ENCODE measurements at regions not wholly inside any gene's neighbourhood (a gene's known extent, or its start where the extent isn't known, plus 50 kb on each side); places are given as distances from the start of the nearest gene placed in this dataset.

DNA sequence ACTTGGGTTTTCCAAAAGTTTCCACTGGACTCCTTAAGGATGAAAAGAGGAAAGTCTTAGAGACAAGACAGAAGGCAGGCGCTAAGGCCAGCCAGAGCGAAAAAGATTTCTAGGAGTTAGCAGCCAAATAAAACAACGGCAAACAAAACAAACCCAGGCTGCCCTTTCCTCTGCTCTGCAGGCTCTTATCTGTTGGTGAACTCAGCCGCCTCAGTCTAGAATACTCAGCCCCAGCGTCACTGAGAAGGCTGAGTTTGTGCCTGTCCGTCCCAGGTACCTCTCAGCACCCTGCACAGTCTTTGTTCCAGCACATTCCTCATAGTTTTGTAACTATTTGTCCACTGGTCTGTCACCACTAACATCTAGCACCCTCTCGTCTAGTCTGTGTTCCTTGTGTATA lies 75.6 kb upstream of the FAM9C start:
- intact Hi-C loops (cut with DNase I), result loop anchor here (5.0 kb wide), 1 partner anchor 42 kb away; no protein-coding TSS in a partner anchor
- DNase-seq (ENCODE audit: low spot score), result no peak

DNA sequence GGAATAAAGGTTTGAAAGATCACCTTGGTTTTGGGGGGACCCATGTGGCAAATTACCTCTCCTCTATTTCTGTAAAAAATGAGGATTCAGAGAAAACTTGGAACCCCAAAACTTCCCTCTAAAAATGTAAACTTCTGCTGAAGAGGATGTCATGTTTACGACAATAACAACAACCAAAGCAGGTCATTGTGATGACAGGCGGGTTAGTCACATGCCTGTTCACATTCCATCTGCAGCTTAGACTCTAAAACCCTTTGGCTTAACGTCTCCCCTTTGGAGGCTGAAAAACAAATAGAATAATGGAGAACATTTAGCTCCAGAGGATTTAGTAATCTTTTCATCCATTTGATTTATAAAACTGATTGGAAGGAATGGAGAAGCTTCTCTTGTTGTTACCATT lies 75.0 kb upstream of the FAM9C start:
- DNase-seq (ENCODE audit: low spot score), result no peak
- intact Hi-C loops (cut with DNase I), result loop anchor here (10.0 kb wide), 1 partner anchor 365 kb away; no protein-coding TSS in a partner anchor

DNA sequence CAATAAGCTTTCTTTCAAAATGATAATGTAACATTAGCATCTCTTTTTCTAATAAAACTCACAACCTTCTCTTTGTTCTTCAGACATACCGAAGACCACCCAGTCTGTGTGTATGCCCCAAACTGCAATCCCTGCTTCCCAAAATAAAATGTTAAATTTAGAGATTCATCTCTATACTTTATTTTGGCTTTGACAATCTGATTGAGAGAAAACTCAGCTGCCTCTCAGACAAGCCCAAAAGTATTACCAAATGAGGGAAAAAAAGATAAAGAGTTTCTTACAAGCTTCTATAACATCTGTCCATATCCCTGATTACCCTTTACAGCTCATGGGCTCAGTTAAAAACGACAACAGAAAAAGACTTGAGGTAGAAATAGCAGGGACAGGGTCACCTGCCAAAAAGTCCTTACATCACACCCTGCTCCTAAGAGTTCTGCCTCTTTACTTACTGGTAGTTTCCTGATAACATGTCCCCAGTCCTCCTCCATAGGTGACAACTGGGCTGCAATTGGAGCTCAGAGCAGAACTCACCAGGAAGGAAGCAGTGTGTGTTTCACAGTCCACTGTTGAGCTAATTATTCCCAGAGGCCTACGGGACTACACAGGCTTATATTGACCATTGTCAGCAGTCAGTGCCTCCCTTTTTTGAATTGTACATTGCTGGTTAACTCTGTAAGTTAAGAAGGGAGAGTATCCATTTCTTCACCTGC lies 70.9 kb upstream of the FAM9C start:
- intact Hi-C loops (cut with DNase I), result loop anchor here (10.0 kb wide), 1 partner anchor 370 kb away; no protein-coding TSS in a partner anchor
- no peak for DNase-seq (ENCODE audit: low spot score)

DNA sequence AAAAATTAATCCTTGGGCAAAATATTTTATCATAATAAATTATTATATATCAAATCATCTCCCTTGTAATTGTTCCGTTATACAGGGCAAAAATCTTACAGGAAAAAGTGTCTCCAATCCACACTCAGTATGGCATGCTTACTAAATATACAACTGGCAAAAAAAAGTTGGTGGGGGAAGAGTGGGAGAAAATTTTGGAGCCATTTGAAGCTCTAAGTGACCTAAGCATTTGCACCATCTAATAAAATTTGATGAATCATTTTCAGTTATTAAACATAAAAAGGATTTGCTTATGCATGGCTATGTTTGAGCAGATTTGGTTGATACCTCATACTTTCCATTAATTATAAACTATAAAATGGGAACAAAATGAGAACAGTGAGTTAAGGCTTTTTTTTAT lies 68.1 kb upstream of the FAM9C start:
- no peak for DNase-seq (ENCODE audit: low spot score)
- intact Hi-C loops (cut with DNase I), result loop anchor here (10.0 kb wide), 1 partner anchor 372 kb away; no protein-coding TSS in a partner anchor

DNA sequence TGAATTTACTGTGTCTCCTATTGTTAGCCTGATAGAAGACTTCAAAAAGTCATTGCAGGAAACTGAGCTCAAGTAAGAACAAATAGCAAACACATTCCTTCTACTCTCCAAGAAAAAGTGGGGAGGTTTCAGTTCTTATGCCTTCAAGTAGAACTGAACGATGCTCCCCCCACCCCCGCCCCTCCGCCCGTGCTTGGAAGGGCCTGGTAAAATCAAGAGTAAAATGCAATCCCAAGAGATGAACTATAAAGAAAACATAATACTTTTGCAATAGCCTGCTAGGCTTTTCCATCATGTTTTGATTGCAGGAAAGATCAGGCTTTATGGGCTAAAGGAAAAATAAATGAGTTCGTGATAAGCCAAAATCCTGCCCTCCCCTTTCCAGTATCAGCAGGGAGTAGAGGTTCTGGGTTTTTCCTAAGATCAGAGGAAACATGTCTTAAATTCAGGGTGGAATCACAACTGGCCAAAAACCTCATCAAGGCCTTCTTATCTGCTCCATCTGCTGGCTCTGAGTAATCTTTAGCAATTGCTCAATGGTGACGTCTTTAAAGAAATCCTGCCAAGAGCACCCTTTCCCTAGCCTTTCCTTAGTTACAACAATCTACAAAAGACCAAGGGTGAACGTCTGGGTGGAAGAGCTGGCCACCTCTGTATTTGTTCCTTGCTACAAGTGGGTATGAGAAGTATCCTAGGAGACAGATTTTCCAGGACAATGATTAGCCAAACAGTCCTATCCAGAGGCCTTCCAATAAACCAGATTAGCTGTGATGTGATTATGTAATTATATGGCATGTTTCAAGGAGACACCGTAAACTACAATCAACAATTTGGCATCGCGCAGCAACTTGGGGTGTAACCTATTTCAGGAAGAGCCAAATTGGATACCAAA lies 66.3 kb upstream of the FAM9C start:
- intact Hi-C loops (cut with DNase I), result loop anchor here (10.0 kb wide), 1 partner anchor 374 kb away; no protein-coding TSS in a partner anchor
- no peak for DNase-seq (ENCODE audit: low spot score)

DNA sequence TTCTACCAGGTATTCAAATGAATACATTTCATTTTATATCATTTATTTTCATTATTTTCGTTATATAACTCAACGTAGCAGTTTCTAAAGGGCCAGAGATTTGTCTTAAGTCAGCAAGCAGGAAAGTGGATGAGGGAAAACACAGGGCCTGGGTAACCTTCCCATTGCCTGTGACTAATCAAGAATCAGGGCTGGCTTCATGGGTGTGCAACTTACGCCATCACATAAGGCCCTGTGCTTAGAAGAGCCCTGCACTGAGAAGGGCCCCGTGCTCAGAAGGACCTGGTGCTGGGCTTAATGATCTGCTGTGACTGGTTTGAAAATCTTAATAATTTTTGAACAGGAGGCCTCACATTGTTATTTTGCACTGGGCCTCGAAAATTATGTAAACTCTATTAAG lies 65.4 kb upstream of the FAM9C start:
- intact Hi-C loops (cut with DNase I), result loop anchor here (10.0 kb wide), 1 partner anchor 375 kb away; no protein-coding TSS in a partner anchor
- DNase-seq (ENCODE audit: low spot score), result no peak

DNA sequence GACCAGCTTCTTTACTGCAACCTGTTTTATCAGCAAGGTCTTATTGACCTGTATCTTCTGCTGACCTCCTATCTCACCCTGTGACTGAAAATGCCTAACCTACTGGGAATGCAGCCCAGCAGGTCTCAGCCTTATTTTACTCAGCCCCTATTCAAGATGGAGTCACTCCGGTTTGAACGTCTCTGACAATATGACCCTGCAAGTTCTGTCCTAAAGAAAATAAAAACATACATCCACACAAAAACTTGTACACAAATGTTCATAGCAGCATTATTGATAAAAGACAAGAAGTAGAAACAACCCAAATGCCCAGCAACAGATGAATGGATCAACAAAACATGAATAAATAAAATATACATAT lies 59.5 kb upstream of the FAM9C start:
- DNase-seq (ENCODE audit: low spot score), result no peak
- intact Hi-C loops (cut with DNase I), result loop anchor here (5.0 kb wide), 1 partner anchor 132 kb away; no protein-coding TSS in a partner anchor

DNA sequence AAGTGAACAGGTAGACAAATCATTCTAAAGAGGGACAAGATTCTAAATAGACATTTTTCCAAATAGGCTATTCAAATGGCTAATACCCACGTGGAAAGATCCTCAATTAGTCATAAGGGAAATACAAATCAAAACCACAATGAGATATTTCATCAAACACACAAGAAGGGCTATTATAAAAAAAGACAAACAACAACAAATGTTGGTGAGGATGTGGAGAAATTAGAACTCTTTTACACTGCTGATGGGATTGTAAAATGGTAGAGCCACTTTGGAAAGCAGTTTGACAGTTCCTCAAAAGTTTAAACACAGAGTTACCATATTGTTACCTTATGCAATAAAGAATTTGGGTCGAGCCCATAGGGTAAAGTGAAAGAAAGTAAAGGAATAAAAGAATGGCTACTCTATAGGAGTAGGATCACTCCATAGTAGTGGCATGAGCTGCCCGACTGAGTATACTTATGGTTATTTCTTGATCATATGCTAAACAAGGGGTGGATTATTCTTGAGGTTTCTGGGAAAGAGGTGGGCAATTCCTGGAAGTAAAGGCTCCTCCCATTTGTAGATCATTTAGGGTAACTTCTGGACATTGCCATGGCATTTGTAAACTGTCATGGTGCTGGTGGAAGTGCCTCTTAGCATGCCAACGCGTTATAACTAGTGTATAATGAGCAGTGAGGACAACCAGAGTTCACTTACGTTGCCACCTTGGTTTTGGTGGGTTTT lies 58.9 kb upstream of the FAM9C start:
- no peak for DNase-seq (ENCODE audit: low spot score)
- intact Hi-C loops (cut with DNase I), result loop anchor here (5.0 kb wide), 1 partner anchor 131 kb away; no protein-coding TSS in a partner anchor

DNA sequence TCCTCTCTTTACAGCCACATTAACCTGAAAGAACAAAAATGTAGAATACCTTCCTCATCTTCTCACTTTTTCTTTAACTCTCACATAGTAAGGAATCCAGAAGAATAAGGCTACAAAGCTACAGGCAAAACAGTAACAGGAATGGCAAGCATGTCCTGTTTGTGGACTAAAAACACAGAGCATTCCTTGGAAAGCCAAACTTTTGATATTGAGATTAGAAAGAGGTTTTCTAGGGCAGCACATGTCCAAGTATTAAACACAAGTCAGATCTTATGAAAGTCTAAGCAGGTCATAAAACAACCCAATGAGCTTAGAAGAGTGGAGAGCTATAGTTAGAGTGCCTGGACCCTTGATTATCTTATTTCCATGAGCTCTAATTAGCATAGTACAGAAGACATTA lies 58.2 kb upstream of the FAM9C start:
- intact Hi-C loops (cut with DNase I), result loop anchor here (5.0 kb wide), 1 partner anchor 130 kb away; no protein-coding TSS in a partner anchor
- no peak for DNase-seq (ENCODE audit: low spot score)

DNA sequence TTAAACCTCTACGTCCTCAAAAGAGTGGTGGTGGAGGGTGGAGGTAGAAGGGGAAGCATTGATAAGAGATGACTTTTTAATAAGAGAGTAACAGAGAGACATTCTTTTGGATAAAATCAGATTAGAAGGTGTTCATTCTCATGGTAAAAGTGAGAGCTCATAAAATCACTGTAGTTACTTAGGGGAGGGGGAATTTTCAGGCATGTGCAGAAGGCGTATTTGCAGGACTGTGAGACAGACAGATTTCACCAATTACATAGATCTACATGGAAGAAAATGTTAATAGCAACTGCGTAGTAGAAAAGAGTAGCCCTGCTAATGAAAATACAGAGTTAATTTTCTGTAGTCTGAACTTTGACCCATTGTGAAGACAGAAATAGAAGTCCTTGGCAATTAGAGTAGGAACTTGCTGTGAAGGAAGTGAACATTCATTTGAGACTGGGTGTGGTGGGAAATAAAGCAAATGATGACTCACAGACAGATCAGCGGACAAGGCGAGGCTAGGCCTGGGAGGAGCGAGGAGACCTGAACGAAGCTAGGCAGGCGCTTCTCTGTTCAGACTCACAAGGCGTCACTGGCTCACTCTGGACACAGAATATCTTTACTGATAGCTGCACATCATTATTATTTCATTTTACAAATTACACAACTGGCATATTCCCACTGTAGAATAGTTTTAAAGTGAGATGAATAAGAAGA lies 57.2 kb upstream of the FAM9C start:
- intact Hi-C loops (cut with DNase I), result loop anchor here (5.0 kb wide), 1 partner anchor 129 kb away; no protein-coding TSS in a partner anchor
- DNase-seq (ENCODE audit: low spot score), result no peak

DNA sequence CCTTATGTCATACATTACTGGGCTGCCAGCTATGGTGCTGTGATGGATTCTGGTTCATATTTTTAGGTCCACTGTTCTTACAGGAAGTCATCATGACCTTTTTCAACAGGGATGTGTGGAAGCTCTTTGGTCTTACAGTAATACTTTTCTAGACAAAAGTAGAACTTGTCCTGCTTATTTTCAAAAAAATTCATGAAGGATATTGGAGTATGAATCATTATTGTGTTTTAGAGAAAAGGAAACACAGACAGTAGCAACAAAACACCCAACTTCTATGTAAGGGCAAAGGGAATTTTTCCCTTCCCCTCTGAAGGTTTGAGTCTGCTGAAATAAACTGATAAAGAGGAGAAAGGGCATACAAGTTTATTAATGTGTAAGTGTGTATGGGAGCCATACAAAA lies 54.7 kb upstream of the FAM9C start:
- no peak for DNase-seq (ENCODE audit: low spot score)
- intact Hi-C loops (cut with DNase I), result loop anchor here (5.0 kb wide), 1 partner anchor 47 kb away; no protein-coding TSS in a partner anchor

DNA sequence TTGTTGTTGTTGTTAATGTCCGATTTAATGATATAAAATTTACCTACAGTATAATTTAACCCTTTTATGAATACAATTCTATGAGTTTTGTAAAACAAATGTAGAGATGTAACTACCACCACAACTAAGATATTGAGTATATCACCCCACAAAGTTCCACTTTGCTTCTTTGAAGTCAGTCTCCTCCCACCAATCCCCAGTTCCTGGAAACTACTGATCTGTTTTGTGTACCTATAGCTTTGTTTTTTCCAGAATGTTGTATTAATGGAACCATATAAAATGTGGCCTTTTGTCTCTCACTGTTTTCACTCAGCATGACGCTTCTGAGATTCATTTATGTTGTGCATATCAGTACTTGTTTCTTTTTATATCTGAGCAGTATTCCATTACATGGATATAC lies 52.3 kb upstream of the FAM9C start:
- intact Hi-C loops (cut with DNase I), result loop anchor here (5.0 kb wide), 1 partner anchor 44 kb away; no protein-coding TSS in a partner anchor
- DNase-seq (ENCODE audit: low spot score), result no peak

DNA sequence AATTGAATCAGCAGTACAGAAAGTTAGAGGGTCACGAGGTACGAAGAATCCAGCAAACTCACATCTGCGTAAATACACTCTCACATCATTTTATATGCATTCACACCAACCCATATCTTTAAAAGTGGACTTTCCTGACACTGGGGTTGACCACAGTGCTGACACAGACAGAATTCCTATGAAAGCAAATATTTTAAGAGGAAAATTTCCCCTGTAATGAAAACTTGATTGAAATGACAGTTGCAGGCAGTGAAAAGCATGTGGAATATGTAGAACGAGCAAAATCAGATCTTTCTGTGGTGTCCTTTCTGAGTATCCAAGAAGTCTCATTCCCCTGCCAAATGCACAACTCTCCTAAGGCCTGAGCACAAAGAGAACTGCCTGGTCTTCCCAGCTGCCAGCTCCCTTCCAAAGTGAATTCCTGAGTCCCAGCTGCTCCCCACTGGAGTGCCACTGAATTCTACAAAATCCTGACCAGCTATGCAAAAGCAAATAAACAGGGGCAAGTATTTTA lies 50.5 kb upstream of the FAM9C start:
- DNase-seq (ENCODE audit: low spot score), result no peak
- intact Hi-C loops (cut with DNase I), result loop anchor here (5.0 kb wide), 1 partner anchor 43 kb away; no protein-coding TSS in a partner anchor

DNA sequence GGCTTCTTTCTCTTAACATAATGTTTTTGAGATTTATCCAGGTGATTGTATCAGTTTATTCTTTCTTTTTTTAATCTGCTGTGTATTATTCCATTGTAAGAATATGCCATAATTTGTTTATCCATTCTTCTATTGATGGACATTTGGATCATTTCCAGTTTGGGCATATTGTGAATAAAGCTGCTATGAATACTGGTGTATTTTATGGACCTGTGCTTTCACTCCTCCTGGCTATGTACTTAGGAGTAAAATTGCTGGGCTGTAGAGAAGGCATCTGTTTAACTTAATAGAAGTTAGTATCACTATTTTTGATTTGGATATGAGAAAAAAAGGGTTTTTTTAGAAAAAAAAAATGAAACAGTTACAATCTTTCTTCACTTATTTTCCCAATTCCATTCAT lies 50.0 kb upstream of the FAM9C start:
- DNase-seq (ENCODE audit: low spot score), result no peak
- intact Hi-C loops (cut with DNase I), result no loop called here

All from cardiac septum (tissue), 1 donor.